GM11168 (cell line): ENCODE measurements at regions not wholly inside any gene's neighbourhood (a gene's known extent, or its start where the extent isn't known, plus 50 kb on each side); places are given as distances from the start of the nearest gene placed in this dataset.
"Not testable (repeated sequence)": the region's sequence is repeated elsewhere in the genome, so short reads cannot be mapped to it uniquely, and the experiment has no call there.

Experiments used
- in situ Hi-C: fragments of 300-500 bp; cut with MboI; formaldehyde crosslinking; loops from one replicate; pipeline ENCODE4 v1.12.0; 2022; ENCODE audit warnings: low sequenced_read_pairs; ENCODE audit not compliant: unreplicated experiment

GRCh38 chr12:34399631-34400410, 377.5 kb downstream of the ALG10 start:
- in situ Hi-C loops = loop anchor here (5.0 kb wide), 1 partner anchor 88 kb away; no protein-coding TSS in a partner anchor

- in situ Hi-C loops = no loop called here
These were observed 378.1 kb downstream of the ALG10 start for GRCh38 chr12:34400411-34400881.

GRCh38 chr12:34400986-34401658, 378.8 kb downstream of the ALG10 start:
- in situ Hi-C loops = no loop called here

GRCh38 chr12:34401659-34402227, 379.4 kb downstream of the ALG10 start:
- in situ Hi-C loops = no loop called here

GRCh38 chr12:34402228-34402898, 380.1 kb downstream of the ALG10 start:
- in situ Hi-C loops = no loop called here

GRCh38 chr12:34402899-34403705, 380.8 kb downstream of the ALG10 start:
- in situ Hi-C loops = no loop called here

GRCh38 chr12:34403706-34404376, 381.5 kb downstream of the ALG10 start:
- in situ Hi-C loops = no loop called here

- in situ Hi-C loops = no loop called here
These were observed 382.3 kb downstream of the ALG10 start for GRCh38 chr12:34404377-34405285.

- in situ Hi-C loops = no loop called here
These were observed 383.3 kb downstream of the ALG10 start for GRCh38 chr12:34405286-34406227.

GRCh38 chr12:34406228-34406995, 384.1 kb downstream of the ALG10 start:
- in situ Hi-C loops = no loop called here

- in situ Hi-C loops = no loop called here
These were observed 384.7 kb downstream of the ALG10 start for GRCh38 chr12:34406996-34407300.

GRCh38 chr12:34407813-34408212, 385.5 kb downstream of the ALG10 start:
- in situ Hi-C loops = no loop called here

- in situ Hi-C loops = not testable (repeated sequence)
These were observed 409.2 kb downstream of the ALG10 start for GRCh38 chr12:34431509-34431908.
